ENCODE measurements at regions not wholly inside any gene's neighbourhood (a gene's known extent, or its start where the extent isn't known, plus 50 kb on each side); places are given as distances from the start of the nearest gene placed in this dataset.

- peaks cover 21% of the 10 kb centered on the region for H3K4me1 ChIP-seq (ENCODE audit: insufficient read depth)
- WGBS (ENCODE audit: low lambda C conversion rate, missing lambda C conversion rate): 38% methylated on average over 4 of the region's 4 CpGs
Measured at GRCh38 chr2:150567771-150568301, 80.4 kb upstream of the RND3 start.

DNA sequence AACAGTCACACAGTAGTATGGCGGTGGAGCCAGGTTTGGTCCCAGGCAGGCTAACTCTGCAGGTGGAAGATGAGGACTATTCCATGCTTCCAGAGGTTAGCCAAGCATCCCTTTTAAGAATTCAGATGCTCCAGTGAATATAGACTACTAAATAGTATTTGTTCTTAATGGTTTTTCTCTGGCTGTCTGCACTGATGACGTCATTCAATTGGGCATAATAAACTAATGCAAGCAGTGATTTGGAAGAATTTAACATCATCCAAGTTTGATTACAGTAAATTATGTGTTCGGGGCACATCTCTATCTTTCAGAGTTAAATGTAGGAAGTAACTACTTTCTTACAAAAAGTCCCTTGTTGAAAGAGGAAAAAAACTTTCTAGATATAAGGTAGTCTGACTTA is 78.8 kb upstream of the RND3 start:
- Histone ChIP-seq H4K20me1 (ENCODE audit: insufficient read depth, poor library complexity, severe bottlenecking) (no peaks in the 10 kb centered on the region), H3K4me3 (no peak overlapping the region), H3K27ac (peak overlapping the region; percentile 12), H2AFZ (no peak overlapping the region), H3K4me1 (ENCODE audit: insufficient read depth) (peaks cover 21% of the 10 kb centered on the region), H3K79me2 (no peaks in the 10 kb centered on the region), H3K9me3 (ENCODE audit: low read depth) (no peaks in the 10 kb centered on the region), H3K36me3 (replicated peaks; ENCODE audit: insufficient read depth, low read depth) (no peaks in the 10 kb centered on the region), H3K4me2 (no peak overlapping the region), H3K27me3 (no peaks in the 10 kb centered on the region), H3K9me2 (replicated peaks; ENCODE audit: insufficient read depth) (no peaks in the 10 kb centered on the region)
- no peak for DNase-seq (ENCODE audit: low spot score)
- 79% methylated on average over 3 of the region's 3 CpGs for WGBS (ENCODE audit: low lambda C conversion rate, missing lambda C conversion rate)
- no peak for TF ChIP-seq EZH2phosphoT487 (IDR thresholded peaks at IDR 0.05; ENCODE audit: low read depth, severe bottlenecking, unreplicated experiment)
- no peak for TF ChIP-seq CTCF (IDR thresholded peaks at IDR 0.05; ENCODE audit: poor library complexity)

More at GRCh38 chr2:150567771-150568301, 80.4 kb upstream of the RND3 start:
- no peak overlapping the region for H2AFZ ChIP-seq
- H3K27ac ChIP-seq: peak overlapping the region; percentile 73
- H3K36me3 ChIP-seq (replicated peaks; ENCODE audit: insufficient read depth, low read depth): no peaks in the 10 kb centered on the region
- H4K20me1 ChIP-seq (ENCODE audit: insufficient read depth, poor library complexity, severe bottlenecking): no peaks in the 10 kb centered on the region
- TF ChIP-seq EZH2 (IDR thresholded peaks at IDR 0.05; ENCODE audit: borderline replicate concordance) (no peak), EZH2phosphoT487 (IDR thresholded peaks at IDR 0.05; ENCODE audit: low read depth, severe bottlenecking, unreplicated experiment) (no peak), CTCF (IDR thresholded peaks at IDR 0.05; ENCODE audit: poor library complexity) (no peak)
- H3K27me3 ChIP-seq: no peaks in the 10 kb centered on the region
- H3K9me2 ChIP-seq (replicated peaks; ENCODE audit: insufficient read depth): no peaks in the 10 kb centered on the region
- no peak for DNase-seq (ENCODE audit: low spot score)
- H3K4me3 ChIP-seq: no peak overlapping the region
- H3K79me2 ChIP-seq: no peaks in the 10 kb centered on the region
- no peak overlapping the region for H3K4me2 ChIP-seq
- H3K9me3 ChIP-seq (ENCODE audit: low read depth): no peaks in the 10 kb centered on the region

DNA sequence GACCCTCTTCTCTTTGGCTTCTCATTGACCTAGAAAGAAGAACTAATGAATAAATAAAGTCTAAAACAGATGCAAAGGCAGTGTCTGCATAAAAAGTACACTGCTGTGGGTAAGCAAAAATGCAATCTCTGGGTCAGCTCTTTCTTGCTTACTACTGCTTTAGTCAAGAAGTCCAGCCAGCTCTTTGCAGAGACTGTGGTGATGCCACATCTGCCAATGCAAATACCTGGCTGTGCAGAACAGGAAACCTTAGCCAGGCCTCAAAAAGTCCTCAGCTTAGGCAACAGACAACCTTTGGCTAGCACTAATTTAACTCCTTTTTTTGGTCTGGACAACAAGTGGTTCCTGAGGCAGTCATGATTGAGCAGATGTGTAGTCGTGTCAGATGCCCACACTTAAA is 73.6 kb upstream of the RND3 start:
- 87% methylated on average over 1 of the region's 1 CpG for WGBS (ENCODE audit: low lambda C conversion rate, missing lambda C conversion rate)
- no peaks in the 10 kb centered on the region for H4K20me1 ChIP-seq (ENCODE audit: insufficient read depth, poor library complexity, severe bottlenecking)
- no peaks in the 10 kb centered on the region for H3K9me3 ChIP-seq (ENCODE audit: low read depth)
- no peak overlapping the region for H3K4me3 ChIP-seq
- H2AFZ ChIP-seq: no peak overlapping the region
- no peaks in the 10 kb centered on the region for H3K27me3 ChIP-seq
- H3K4me2 ChIP-seq: no peak overlapping the region
- H3K9me2 ChIP-seq (replicated peaks; ENCODE audit: insufficient read depth): no peaks in the 10 kb centered on the region
- TF ChIP-seq EZH2 (IDR thresholded peaks at IDR 0.05; ENCODE audit: borderline replicate concordance) (no peak), EZH2phosphoT487 (IDR thresholded peaks at IDR 0.05; ENCODE audit: low read depth, severe bottlenecking, unreplicated experiment) (no peak), CTCF (IDR thresholded peaks at IDR 0.05; ENCODE audit: poor library complexity) (no peak)
- no peaks in the 10 kb centered on the region for H3K4me1 ChIP-seq (ENCODE audit: insufficient read depth)
- no peak for DNase-seq (ENCODE audit: low spot score)
- no peaks in the 10 kb centered on the region for H3K79me2 ChIP-seq
- H3K27ac ChIP-seq: no peak overlapping the region
- H3K36me3 ChIP-seq (replicated peaks; ENCODE audit: insufficient read depth, low read depth): no peaks in the 10 kb centered on the region
